Pancreas (tissue), 10 donors: ENCODE measurements at regions not wholly inside any gene's neighbourhood (a gene's known extent, or its start where the extent isn't known, plus 50 kb on each side); places are given as distances from the start of the nearest gene placed in this dataset.

ENCODE experiments used
- ATAC-seq, 4 donors: fragments of 200-7000 bp; cut with Tn5 transposase; one replicate each; pipeline versions ENCODE4 v1.8.0 to v1.9.1; 2020; ENCODE audit warnings: mild to moderate bottlenecking in 4 of 4, moderate library complexity in 4 of 4
- DNase-seq, 6 donors: peaks; one replicate each; pipeline ENCODE4 v3.0.0-alpha.2; 2020
- FAIRE-seq: peaks from 2 replicates; lab custom pipeline; 2012; peaks lifted over from hg19 to GRCh38; lab: Jason Lieb, UNC
- H3K27ac ChIP-seq, 4 donors: fragments of 200-600 bp; sonication (generic); 1 replicate in 3 of 4; 2 replicates in 1 of 4; pipeline versions ENCODE4 v1.5.0 to v1.8.0; 2020
- H3K27me3 ChIP-seq, 4 donors: fragments of 200-600 bp; one replicate each; pipeline ENCODE4 v1.8.0; 2021
- H3K36me3 ChIP-seq, 3 donors: fragments of 200-600 bp; sonication (generic) in 1 of 3; one replicate each; pipeline versions ENCODE4 v1.5.0 to v1.8.0; 2020 to 2021
- H3K4me1 ChIP-seq, 3 donors: fragments of 200-600 bp; one replicate each; pipeline ENCODE4 v1.8.0; 2021
- H3K4me3 ChIP-seq, 4 donors: fragments of 200-600 bp; sonication (generic) in 2 of 4; one replicate each; pipeline versions ENCODE4 v1.5.0 to v1.8.0; 2020 to 2021
- H3K9me3 ChIP-seq, 4 donors: fragments of 200-600 bp; one replicate each; pipeline ENCODE4 v1.8.0; 2021
- WGBS, 2 donors: extraction: QIAGEN DNeasy Blood & Tissue Kit; methylation state at CpG; one replicate each; pipeline ENCODE4 v1.1.7; 2013; 5-methylcytosine and 5-hydroxymethylcytosine counted together
- intact Hi-C, 3 donors: fragments of 100-400 bp; cut with DNase I; formaldehyde crosslinking; loops; one replicate each; pipeline versions ENCODE4 v1.11.1 to v1.14.2; 2022
- TF ChIP-seq, protein P1 (sequence below), 4 donors: fragments of 200-600 bp; sonication (generic) in 3 of 4; IDR thresholded peaks; one replicate each; pipeline versions ENCODE4 v1.5.0 to v1.8.0; 2021; ENCODE audit warnings: antibody characterized with exemption in 4 of 4
- donor health status: healthy with polysubstance abuse.
- donor health status: DM: no; HTN: no; CAD: no; lungs with moderate emphysema.
- donor health status: DM: no; HTN: no; CAD: no.
- donor health status: control.
- donor health status: control.
- donor health status: Bipolar disorder and iron deficiency.
- donor health status: DM: yes; HTN: yes; CAD: no.
- donor health status: DM: no; HTN: no; CAD: no.
- donor health status: DM: no; HTN: no; CAD: no.
- donor health status: DM: yes; HTN: yes; CAD: no.

DNA sequence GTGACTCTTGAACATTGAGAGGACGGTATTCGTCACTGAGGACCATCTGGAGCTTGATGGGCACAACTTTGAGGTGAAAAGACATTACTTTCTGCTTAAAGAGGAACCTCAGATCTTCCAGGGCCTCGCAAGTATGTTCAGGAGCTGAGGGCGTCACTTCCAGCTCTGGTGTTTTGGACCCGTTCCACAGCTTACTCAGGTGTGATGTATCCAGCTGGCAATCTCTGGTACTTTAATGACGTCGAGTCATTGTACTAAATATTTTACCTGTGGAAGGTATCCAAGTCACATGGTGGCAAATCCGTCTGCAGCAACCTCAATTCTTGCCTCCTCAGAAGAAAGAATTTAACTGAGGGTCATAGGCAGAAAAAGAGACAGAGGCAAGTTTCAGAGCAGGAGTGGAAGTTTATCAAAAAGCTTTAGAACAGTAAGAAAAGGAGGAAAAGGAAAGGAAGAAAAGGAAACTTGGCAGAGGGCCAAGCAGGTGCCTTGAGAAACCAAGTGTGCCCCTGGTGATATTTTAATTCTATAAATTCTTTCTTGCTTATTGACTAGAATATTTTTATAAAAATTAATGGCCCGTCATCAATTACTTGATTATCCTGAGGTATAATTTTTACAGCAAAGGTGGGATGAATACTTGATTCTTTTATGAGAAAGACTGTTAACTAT is 250.6 kb downstream of the AEBP2 start:
- FAIRE-seq (no peak), ATAC-seq (peak; percentile 91 to 96 (median 94)), DNase-seq (peak; percentile 57 to 86 (median 74))
- H3K27ac ChIP-seq, result peak overlapping the region in 3 of 4 donors; percentile 61 to 96 (median 82)
- H3K4me3 ChIP-seq, result peak overlapping the region in 2 of 4 donors; percentile 3 to 19
- H3K36me3 ChIP-seq, result no peaks in the 10 kb centered on the region
- peaks cover 0 to 15% (median 11%) of the 10 kb centered on the region in 3 donors for H3K4me1 ChIP-seq
- no peaks in the 10 kb centered on the region for H3K27me3 ChIP-seq
- intact Hi-C loops, result no loop called here
- 42 to 44% methylated on average over 9 of the region's 9 CpGs for WGBS, 2 donors
- TF ChIP-seq, protein P1, sequence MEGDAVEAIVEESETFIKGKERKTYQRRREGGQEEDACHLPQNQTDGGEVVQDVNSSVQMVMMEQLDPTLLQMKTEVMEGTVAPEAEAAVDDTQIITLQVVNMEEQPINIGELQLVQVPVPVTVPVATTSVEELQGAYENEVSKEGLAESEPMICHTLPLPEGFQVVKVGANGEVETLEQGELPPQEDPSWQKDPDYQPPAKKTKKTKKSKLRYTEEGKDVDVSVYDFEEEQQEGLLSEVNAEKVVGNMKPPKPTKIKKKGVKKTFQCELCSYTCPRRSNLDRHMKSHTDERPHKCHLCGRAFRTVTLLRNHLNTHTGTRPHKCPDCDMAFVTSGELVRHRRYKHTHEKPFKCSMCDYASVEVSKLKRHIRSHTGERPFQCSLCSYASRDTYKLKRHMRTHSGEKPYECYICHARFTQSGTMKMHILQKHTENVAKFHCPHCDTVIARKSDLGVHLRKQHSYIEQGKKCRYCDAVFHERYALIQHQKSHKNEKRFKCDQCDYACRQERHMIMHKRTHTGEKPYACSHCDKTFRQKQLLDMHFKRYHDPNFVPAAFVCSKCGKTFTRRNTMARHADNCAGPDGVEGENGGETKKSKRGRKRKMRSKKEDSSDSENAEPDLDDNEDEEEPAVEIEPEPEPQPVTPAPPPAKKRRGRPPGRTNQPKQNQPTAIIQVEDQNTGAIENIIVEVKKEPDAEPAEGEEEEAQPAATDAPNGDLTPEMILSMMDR (IDR thresholded peaks at IDR 0.05), result no peak
- H3K9me3 ChIP-seq, result no peaks in the 10 kb centered on the region

DNA sequence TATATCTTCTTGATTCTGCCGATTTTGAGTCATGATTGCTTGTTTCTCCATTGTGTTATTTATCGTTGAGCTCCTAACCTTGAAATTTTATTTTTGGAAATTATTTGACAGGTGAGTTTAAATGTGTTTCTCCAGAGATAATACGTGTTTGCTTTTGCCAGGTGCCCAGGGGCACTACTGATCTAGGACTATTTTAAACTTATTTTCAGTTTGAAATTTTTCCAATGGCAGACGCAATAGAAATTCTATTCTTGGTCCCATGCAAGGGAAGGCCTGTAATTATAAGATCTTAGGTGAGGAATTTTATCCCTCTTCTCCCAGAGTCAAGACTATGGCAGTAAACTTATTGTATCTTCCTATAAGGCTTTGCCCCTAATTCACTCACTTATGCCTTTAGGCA is 252.8 kb downstream of the AEBP2 start:
- peak in 3 of 4 donors; percentile 22 to 65 (median 38) for ATAC-seq
- intact Hi-C loops, result no loop called here
- Histone ChIP-seq H3K9me3 (no peaks in the 10 kb centered on the region), H3K27ac (peak overlapping the region in 1 of 4 donors; percentile 38), H3K36me3 (no peaks in the 10 kb centered on the region), H3K4me1 (peaks cover 0 to 15% (median 11%) of the 10 kb centered on the region in 3 donors), H3K27me3 (no peaks in the 10 kb centered on the region), H3K4me3 (peak overlapping the region in 1 of 4 donors; percentile 8)
- no peak for FAIRE-seq
- DNase-seq, result peak in 1 of 6 donors; percentile 29
- TF ChIP-seq, protein P1 (IDR thresholded peaks at IDR 0.05), result no peak
- 18 to 27% methylated on average over 4 of the region's 4 CpGs for WGBS, 2 donors

DNA sequence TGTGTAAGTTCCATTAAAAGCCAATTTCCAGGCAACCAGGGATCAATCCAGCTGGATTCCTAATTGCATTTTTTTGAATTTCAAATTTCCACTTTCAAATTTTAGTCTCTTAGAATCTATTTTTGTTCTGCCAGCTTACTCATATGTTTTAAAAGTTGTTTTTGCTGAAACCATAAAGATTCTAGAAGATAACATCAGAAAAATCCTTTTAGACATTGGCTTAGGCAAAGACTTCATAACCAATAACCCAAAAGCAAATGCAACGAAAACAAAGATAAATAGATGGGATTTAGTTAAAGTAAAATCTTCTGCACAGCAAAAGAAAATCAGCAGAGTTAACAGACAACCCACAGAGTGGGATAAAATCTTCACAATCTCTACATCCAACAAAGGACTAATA is 253.3 kb downstream of the AEBP2 start:
- Histone ChIP-seq H3K4me3 (no peak overlapping the region), H3K4me1 (peaks cover 0 to 15% (median 11%) of the 10 kb centered on the region in 3 donors), H3K27ac (peak overlapping the region in 1 of 4 donors; percentile 38), H3K9me3 (no peaks in the 10 kb centered on the region), H3K27me3 (no peaks in the 10 kb centered on the region), H3K36me3 (no peaks in the 10 kb centered on the region)
- TF ChIP-seq, protein P1 (IDR thresholded peaks at IDR 0.05), result no peak
- DNase-seq (no peak), FAIRE-seq (no peak), ATAC-seq (no peak)
- intact Hi-C loops, result no loop called here
- WGBS, 2 donors, result 71 to 77% methylated on average over 1 of the region's 1 CpG

DNA sequence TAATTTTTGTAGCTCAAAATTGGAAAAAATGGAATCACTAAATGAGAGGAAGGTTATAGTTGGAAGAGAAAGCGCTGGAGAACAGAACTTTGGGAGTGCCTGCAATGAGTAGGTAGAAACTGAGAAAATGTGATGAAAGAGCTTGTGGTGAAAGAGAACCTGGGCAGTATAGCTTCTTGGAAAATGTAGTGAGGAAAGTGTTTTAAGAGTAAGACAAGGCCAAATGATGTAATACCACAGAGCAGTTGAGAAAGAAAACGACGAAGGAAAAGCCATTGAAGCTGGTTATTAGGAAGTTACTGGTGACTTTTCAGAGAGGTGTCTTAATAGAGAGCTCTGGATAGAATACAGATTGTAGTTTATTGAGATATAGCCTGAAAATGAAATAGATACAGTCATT is 255.3 kb downstream of the AEBP2 start:
- Histone ChIP-seq H3K4me3 (no peak overlapping the region), H3K27ac (no peak overlapping the region), H3K36me3 (no peaks in the 10 kb centered on the region), H3K27me3 (no peaks in the 10 kb centered on the region), H3K9me3 (no peaks in the 10 kb centered on the region), H3K4me1 (peaks cover 0 to 15% (median 11%) of the 10 kb centered on the region in 3 donors)
- intact Hi-C loops, result no loop called here
- 63 to 84% methylated on average over 3 of the region's 3 CpGs for WGBS, 2 donors
- FAIRE-seq, result no peak
- no peak for DNase-seq
- ATAC-seq, result no peak
- TF ChIP-seq, protein P1 (IDR thresholded peaks at IDR 0.05), result no peak
